RWPE1 (cell line): ENCODE measurements at regions not wholly inside any gene's neighbourhood (a gene's known extent, or its start where the extent isn't known, plus 50 kb on each side); places are given as distances from the start of the nearest gene placed in this dataset.

ENCODE experiments used
- CTCF ChIA-PET: fragments of 350-600 bp; sonication (Branson Sonifier 250); formaldehyde crosslinking; extraction: SDS; loops from one replicate; lab custom pipeline; 2021; lab: Yijun Ruan, JAX
- POLR2A ChIA-PET: fragments of 400-600 bp; formaldehyde crosslinking; extraction: SDS; loops from one replicate; lab custom pipeline; 2020; ENCODE audit warnings: antibody characterized with exemption; ENCODE audit not compliant: low non-redundant PET; lab: Yijun Ruan, JAX
- DNase-seq: peaks from one replicate; pipeline ENCODE4 v3.0.0; 2012; ENCODE audit warnings: low spot score
- H3K27ac ChIP-seq: fragments of 450-650 bp; 2 replicates; pipeline ENCODE4 v1.5.1; 2017
- TF ChIP-seq, protein P1 (sequence below): fragments of 450-650 bp; conservative IDR thresholded peaks from 2 replicates; pipeline ENCODE4 v1.5.1; 2017; ENCODE audit warnings: low read depth, mild to moderate bottlenecking

DNA sequence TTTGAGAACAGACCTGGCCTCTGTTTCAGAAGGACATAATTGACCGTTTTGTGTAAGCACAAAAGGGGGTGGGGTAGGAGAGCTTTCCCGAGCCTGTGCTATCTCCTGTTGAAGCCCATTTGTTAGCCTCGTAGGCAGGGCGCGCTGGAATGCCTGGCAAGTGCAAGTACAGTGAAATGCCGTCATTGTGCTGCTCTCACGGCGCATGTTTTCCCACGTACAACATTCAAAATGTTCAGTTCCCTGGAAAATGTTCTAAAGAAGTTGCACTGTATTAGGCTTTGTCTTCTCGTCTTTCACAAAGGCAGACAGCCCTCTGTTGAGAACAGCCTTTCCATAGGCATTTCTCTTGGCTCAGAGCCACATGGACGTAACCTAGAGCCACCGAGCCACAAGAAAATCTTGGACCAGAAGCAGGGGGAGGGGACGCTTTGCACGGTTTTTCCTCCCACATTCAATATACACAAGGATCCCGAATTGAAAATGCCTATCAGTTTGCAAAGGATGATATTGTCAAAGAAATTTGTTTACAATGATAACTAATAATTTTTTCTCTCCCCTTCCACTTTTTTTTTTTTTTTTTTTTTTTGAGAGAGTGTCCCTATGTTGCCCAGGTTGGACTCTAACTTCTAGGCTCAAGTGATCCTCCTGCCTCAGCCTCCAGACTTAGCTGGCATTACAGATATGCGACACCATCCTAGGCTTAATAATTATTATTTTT, 54.6 kb upstream of the RAPGEF2 start:
- ChIA-PET CTCF (no interaction called here), POLR2A (no interaction called here)

DNA sequence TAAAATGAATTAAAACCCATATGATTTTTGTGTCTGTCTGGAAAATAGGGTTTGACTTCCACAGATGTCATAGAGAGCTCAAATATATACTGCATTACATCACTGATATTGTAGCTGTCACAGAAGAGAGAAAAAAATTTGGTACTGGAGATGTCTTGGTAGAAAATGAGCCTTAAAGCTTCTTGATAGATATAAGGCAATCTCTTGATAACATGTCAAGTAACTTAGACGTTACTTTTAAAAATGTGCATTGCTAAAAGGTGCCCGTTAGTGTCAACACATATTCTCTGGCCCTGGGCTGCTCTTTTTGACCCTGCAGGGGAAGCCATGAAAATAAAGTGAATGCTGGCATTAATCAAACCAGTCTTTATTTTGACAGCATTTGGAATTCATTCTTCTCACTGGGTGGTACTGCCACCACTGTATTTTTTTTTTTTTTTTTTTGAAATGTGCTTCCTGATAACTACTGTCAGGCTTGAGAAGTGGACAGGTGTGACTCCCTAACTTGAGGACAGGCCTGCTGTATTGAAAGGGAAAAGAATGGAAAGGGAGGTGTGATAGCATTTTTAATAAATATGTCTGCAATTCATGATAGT, 53.0 kb upstream of the RAPGEF2 start:
- no peak for DNase-seq
- ChIA-PET CTCF (no interaction called here), POLR2A (no interaction called here)
- TF ChIP-seq, protein P1, sequence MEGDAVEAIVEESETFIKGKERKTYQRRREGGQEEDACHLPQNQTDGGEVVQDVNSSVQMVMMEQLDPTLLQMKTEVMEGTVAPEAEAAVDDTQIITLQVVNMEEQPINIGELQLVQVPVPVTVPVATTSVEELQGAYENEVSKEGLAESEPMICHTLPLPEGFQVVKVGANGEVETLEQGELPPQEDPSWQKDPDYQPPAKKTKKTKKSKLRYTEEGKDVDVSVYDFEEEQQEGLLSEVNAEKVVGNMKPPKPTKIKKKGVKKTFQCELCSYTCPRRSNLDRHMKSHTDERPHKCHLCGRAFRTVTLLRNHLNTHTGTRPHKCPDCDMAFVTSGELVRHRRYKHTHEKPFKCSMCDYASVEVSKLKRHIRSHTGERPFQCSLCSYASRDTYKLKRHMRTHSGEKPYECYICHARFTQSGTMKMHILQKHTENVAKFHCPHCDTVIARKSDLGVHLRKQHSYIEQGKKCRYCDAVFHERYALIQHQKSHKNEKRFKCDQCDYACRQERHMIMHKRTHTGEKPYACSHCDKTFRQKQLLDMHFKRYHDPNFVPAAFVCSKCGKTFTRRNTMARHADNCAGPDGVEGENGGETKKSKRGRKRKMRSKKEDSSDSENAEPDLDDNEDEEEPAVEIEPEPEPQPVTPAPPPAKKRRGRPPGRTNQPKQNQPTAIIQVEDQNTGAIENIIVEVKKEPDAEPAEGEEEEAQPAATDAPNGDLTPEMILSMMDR = no peak
- no peak overlapping the region for H3K27ac ChIP-seq

More for the DNA sequence above, 54.6 kb upstream of the RAPGEF2 start:
- TF ChIP-seq, protein P1 = no peak
- peak; percentile 61 for DNase-seq
- no peak overlapping the region for H3K27ac ChIP-seq

DNA sequence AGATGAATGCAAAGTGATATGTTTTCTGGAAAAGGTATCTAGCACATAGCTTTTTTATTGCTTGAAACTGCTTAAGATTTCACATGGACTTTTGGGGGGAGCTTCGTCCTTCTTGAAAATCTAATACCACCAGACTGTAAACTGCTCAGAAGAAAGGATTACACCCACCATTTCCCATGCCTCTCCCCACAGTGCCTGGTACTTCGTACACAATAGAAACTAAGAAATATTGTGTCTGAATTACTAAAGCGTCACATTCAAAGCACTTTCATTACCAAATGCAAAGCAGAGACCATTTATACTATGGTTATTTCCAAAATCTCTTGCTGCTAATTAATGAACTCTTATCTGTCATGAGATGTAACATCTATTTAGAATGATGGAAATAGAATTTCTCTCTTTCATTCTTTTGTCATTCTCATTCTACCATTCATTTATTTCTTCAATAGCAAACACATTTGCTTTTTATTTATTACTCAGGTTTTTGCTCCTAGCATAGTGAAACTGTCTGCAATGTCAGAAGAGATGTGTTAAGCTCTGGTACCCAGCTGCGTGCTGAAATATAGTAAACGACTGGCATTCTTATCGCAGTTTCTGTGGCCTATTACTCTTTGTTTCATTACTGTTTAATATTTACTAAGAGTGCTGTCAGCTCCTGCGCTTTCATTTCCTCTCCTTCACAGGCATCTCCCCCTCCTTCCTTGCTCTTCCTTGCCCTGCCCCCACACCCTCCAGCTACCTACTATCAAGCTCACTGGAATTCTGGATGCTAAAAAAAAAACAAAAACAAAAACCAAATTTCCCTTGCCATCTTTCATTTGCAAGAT, 51.4 kb upstream of the RAPGEF2 start:
- ChIA-PET POLR2A (no interaction called here), CTCF (no interaction called here)
- TF ChIP-seq, protein P1 = no peak
- no peak for DNase-seq
- H3K27ac ChIP-seq = no peak overlapping the region

DNA sequence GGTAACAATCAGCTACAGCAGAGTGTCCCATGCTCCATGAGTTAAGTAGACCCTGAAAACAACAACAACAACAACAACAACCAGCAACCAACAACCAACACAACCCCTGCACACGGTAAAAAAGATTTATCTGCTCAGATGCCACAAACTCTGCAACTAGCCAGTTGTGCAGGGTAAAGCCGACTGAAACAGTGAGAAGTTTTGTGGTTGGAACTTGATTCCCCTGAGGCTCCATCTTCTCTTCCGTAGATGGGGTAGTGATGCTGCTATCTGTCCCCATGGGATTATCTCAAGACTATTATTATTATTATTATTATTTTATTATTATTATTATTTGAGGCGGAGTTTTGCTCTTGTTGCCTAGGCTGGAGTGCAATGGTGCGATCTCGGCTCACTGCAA, 50.6 kb upstream of the RAPGEF2 start:
- no peak for DNase-seq
- CTCF ChIA-PET = no interaction called here
- TF ChIP-seq, protein P1 = no peak
- H3K27ac ChIP-seq = no peak overlapping the region
- POLR2A ChIA-PET = no interaction called here
